HG03378 (cell line): ENCODE measurements at regions not wholly inside any gene's neighbourhood (a gene's known extent, or its start where the extent isn't known, plus 50 kb on each side); places are given as distances from the start of the nearest gene placed in this dataset.

ENCODE experiments used
- ATAC-seq: cut with Tn5 transposase; IDR thresholded peaks from one replicate; pipeline ENCODE4 v1.9.1; 2021; ENCODE audit warnings: mild to moderate bottlenecking, moderate library complexity; ENCODE audit not compliant: unreplicated experiment

GRCh38 chr12:93128332-93128707 is 199.2 kb upstream of the EEA1 start:
- no peak for ATAC-seq

- no peak for ATAC-seq
These were observed 201.4 kb upstream of the EEA1 start for GRCh38 chr12:93130366-93131054.

GRCh38 chr12:93133361-93133760 is 204.3 kb upstream of the EEA1 start:
- no peak for ATAC-seq

- no peak for ATAC-seq
These were observed 205.2 kb upstream of the EEA1 start for GRCh38 chr12:93134175-93134890.

- ATAC-seq = no peak
These were observed 205.8 kb upstream of the EEA1 start for GRCh38 chr12:93134893-93135285.

- ATAC-seq = no peak
These were observed 206.5 kb upstream of the EEA1 start for GRCh38 chr12:93135286-93136239.

- ATAC-seq = no peak
These were observed 207.4 kb upstream of the EEA1 start for GRCh38 chr12:93136253-93137055.

- peak; percentile 44 for ATAC-seq
These were observed 208.8 kb upstream of the EEA1 start for GRCh38 chr12:93137656-93138612.

GRCh38 chr12:93139028-93139665 is 210.1 kb upstream of the EEA1 start:
- peak; percentile 64 for ATAC-seq

GRCh38 chr12:93140325-93140724 is 211.2 kb upstream of the EEA1 start:
- ATAC-seq = no peak

- ATAC-seq = no peak
These were observed 211.7 kb upstream of the EEA1 start for GRCh38 chr12:93140801-93141200.

GRCh38 chr12:93142881-93143280 is 213.8 kb upstream of the EEA1 start:
- ATAC-seq = no peak

GRCh38 chr12:93144109-93144508 is 215.0 kb upstream of the EEA1 start:
- no peak for ATAC-seq

GRCh38 chr12:93145086-93145485 is 216.0 kb upstream of the EEA1 start:
- ATAC-seq = no peak

GRCh38 chr12:93146263-93146939 is 217.3 kb upstream of the EEA1 start:
- no peak for ATAC-seq

- no peak for ATAC-seq
These were observed 217.9 kb upstream of the EEA1 start for GRCh38 chr12:93146970-93147369.

GRCh38 chr12:93148412-93148811 is 219.3 kb upstream of the EEA1 start:
- ATAC-seq = no peak

- no peak for ATAC-seq
These were observed 220.1 kb upstream of the EEA1 start for GRCh38 chr12:93149229-93149628.
